ENCODE measurements at regions not wholly inside any gene's neighbourhood (a gene's known extent, or its start where the extent isn't known, plus 50 kb on each side); places are given as distances from the start of the nearest gene placed in this dataset.

DNA sequence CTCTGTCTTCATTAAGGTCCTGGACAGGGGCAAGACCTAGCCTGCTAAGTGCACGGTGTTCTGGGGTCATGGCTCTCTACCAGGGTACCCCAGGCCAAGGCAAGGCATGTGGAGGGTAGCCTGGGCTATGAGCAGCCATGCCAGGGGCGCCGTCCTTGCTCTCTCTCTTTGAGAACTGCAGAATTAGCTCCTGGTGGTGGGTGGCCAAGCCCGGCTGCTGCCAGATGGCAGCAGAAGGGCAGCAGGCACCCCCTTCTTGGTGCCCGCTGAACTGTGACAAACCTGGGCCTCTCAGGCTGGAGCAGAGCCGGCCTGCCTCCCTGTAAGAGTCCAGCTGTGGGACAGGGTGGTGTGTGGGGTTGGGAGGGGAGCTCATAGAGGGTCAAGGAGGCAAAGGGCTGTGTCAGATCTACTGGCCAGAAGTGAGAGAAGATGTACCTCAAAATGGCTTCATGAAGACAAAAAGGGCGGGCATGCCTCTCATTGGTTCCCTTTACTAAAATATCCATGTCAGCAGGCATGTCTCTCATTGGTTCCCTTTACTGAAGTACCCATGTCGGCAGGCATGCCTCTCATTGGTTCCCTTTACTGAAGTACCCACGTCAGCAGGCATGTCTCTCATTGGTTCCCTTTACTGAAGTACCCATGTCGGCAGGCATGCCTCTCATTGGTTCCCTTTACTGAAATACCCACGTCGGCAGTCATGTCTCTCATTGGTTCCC lies 81.7 kb upstream of the SDK2 start:
- no peaks in the 10 kb centered on the region for H3K36me3 Mint-ChIP-seq

DNA sequence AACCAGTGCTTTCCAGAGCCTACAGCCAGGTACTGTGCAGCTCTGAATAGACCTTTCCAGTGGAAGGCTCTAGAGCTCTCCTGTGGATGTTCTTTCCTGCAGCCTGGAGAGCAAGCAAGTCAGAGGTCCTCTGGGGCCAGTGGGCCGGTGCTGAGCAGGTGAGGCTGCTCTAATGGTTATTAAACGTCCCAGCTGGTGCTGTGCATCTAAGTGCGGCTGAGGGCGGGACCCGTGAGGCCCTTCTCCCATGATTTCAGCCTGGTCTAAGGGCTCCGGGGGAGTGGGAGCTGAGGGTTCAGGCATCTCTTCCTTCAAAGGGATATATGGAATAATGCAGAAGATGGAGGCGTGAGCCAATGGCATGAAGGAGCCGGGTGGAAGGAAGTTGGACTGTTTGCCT lies 83.7 kb upstream of the SDK2 start:
- no peak overlapping the region for H3K9ac ChIP-seq
- H3K9me3 Mint-ChIP-seq = peaks cover 21% of the 10 kb centered on the region
- H3K27me3 Mint-ChIP-seq (ENCODE audit: insufficient read depth, low read depth) = peaks cover 18% of the 10 kb centered on the region
- H3K4me2 ChIP-seq = no peak overlapping the region
- no peak overlapping the region for H3K4me3 ChIP-seq
- H3K9me3 ChIP-seq (ENCODE audit: low read depth) = no peaks in the 10 kb centered on the region
- peaks cover 10% of the 10 kb centered on the region for H3K4me1 Mint-ChIP-seq
- H3F3A ChIP-seq (ENCODE audit: low read depth) = no peaks in the 10 kb centered on the region
- no peaks in the 10 kb centered on the region for H3K4me1 ChIP-seq
- no peak overlapping the region for H3K4me3 Mint-ChIP-seq
- no peaks in the 10 kb centered on the region for H3K27me3 ChIP-seq
- no peaks in the 10 kb centered on the region for H3K36me3 Mint-ChIP-seq
- DNase-seq (ENCODE audit: low spot score) = no peak
- no peak overlapping the region for H3K27ac ChIP-seq
- TF ChIP-seq EZH2phosphoT487 (IDR thresholded peaks at IDR 0.05) (no peak), EZH2 (IDR thresholded peaks at IDR 0.05) (no peak)
- TF ChIP-seq, protein P1, sequence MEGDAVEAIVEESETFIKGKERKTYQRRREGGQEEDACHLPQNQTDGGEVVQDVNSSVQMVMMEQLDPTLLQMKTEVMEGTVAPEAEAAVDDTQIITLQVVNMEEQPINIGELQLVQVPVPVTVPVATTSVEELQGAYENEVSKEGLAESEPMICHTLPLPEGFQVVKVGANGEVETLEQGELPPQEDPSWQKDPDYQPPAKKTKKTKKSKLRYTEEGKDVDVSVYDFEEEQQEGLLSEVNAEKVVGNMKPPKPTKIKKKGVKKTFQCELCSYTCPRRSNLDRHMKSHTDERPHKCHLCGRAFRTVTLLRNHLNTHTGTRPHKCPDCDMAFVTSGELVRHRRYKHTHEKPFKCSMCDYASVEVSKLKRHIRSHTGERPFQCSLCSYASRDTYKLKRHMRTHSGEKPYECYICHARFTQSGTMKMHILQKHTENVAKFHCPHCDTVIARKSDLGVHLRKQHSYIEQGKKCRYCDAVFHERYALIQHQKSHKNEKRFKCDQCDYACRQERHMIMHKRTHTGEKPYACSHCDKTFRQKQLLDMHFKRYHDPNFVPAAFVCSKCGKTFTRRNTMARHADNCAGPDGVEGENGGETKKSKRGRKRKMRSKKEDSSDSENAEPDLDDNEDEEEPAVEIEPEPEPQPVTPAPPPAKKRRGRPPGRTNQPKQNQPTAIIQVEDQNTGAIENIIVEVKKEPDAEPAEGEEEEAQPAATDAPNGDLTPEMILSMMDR (IDR thresholded peaks at IDR 0.05) = no peak
- no peaks in the 10 kb centered on the region for H3K36me3 ChIP-seq
- no peaks in the 10 kb centered on the region for H4K20me1 ChIP-seq (ENCODE audit: low read depth)
- H2AFZ ChIP-seq (replicated peaks) = no peak overlapping the region
- no peaks in the 10 kb centered on the region for H3K79me2 ChIP-seq (ENCODE audit: low read depth)
- no peak overlapping the region for H3K27ac Mint-ChIP-seq

More for the DNA sequence above, 81.7 kb upstream of the SDK2 start:
- Mint-ChIP-seq H3K9me3 (peaks cover 14% of the 10 kb centered on the region), H3K27ac (no peak overlapping the region), H3K4me3 (no peak overlapping the region), H3K4me1 (peaks cover 16% of the 10 kb centered on the region), H3K27me3 (ENCODE audit: insufficient read depth, low read depth) (peaks cover 12% of the 10 kb centered on the region)
- Histone ChIP-seq H3K9me3 (ENCODE audit: low read depth) (no peaks in the 10 kb centered on the region), H3K4me3 (no peak overlapping the region), H3K79me2 (ENCODE audit: low read depth) (no peaks in the 10 kb centered on the region), H3K27me3 (no peaks in the 10 kb centered on the region), H3F3A (ENCODE audit: low read depth) (no peaks in the 10 kb centered on the region), H3K4me1 (peaks cover under 1% of the 10 kb centered on the region), H2AFZ (replicated peaks) (no peak overlapping the region), H3K27ac (no peak overlapping the region), H3K9ac (no peak overlapping the region), H3K4me2 (no peak overlapping the region), H4K20me1 (ENCODE audit: low read depth) (no peaks in the 10 kb centered on the region), H3K36me3 (no peaks in the 10 kb centered on the region)
- no peak for TF ChIP-seq EZH2 (IDR thresholded peaks at IDR 0.05)
- no peak for TF ChIP-seq EZH2phosphoT487 (IDR thresholded peaks at IDR 0.05)
- DNase-seq (ENCODE audit: low spot score) = no peak

DNA sequence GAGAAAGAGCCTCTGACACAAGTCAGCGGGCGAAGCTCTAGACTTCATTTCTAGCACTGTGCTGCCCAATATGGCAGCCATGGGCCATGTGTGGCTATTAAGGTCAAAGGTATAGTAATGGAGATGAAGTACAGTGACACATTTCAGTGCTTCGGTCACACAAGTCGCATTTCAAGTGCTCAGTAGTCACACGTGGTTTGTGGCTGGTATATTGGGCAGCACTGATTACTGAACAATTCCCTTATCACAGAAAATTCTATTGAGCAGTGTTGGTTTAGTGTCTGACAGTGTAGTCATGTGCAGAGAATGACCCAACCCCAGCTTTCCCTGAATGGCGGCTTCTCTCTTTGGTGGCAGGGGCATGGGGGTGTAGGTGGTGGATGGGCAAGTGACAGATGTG lies 84.9 kb upstream of the SDK2 start:
- H4K20me1 ChIP-seq (ENCODE audit: low read depth) = no peaks in the 10 kb centered on the region
- TF ChIP-seq EZH2 (IDR thresholded peaks at IDR 0.05) = no peak
- TF ChIP-seq EZH2phosphoT487 (IDR thresholded peaks at IDR 0.05) = no peak
- TF ChIP-seq, protein P1 (IDR thresholded peaks at IDR 0.05) = no peak
- peaks cover 16% of the 10 kb centered on the region for H3K27me3 Mint-ChIP-seq (ENCODE audit: insufficient read depth, low read depth)
- no peak overlapping the region for H3K9ac ChIP-seq
- peaks cover 22% of the 10 kb centered on the region for H3K9me3 Mint-ChIP-seq
- no peaks in the 10 kb centered on the region for H3K9me3 ChIP-seq (ENCODE audit: low read depth)
- H3K4me3 Mint-ChIP-seq = no peak overlapping the region
- no peak overlapping the region for H3K27ac ChIP-seq
- no peak overlapping the region for H3K4me3 ChIP-seq
- H3K27me3 ChIP-seq = no peaks in the 10 kb centered on the region
- H3K27ac Mint-ChIP-seq = no peak overlapping the region
- peaks cover 10% of the 10 kb centered on the region for H3K4me1 Mint-ChIP-seq
- no peaks in the 10 kb centered on the region for H3K36me3 ChIP-seq
- H3K79me2 ChIP-seq (ENCODE audit: low read depth) = no peaks in the 10 kb centered on the region
- no peaks in the 10 kb centered on the region for H3K36me3 Mint-ChIP-seq
- DNase-seq (ENCODE audit: low spot score) = no peak
- H2AFZ ChIP-seq (replicated peaks) = no peak overlapping the region
- no peaks in the 10 kb centered on the region for H3F3A ChIP-seq (ENCODE audit: low read depth)
- H3K4me1 ChIP-seq = no peaks in the 10 kb centered on the region
- no peak overlapping the region for H3K4me2 ChIP-seq

DNA sequence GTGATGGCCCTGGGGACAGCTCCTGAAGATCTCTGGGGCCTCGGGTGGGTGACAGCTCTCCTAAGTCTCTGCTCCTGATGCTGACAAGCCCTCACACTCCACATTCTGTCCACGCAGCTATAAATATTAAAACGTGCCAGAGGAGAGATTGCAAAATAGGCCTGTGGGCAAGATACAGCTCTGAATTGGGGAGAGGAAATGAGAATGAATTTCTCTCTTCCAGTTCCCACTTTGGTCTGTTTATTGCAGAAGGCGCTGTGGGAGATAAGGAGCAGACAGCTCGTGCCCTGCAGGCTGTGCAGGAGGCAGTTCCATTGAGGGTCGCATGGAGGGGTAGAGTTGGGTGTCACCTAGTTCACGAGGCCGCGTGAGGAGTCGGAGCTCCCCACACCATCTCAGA lies 87.5 kb upstream of the SDK2 start:
- DNase-seq (ENCODE audit: low spot score) = no peak
- Mint-ChIP-seq H3K4me1 (peaks cover 8% of the 10 kb centered on the region), H3K4me3 (no peak overlapping the region), H3K36me3 (no peaks in the 10 kb centered on the region), H3K9me3 (peaks cover 22% of the 10 kb centered on the region), H3K27ac (no peak overlapping the region), H3K27me3 (ENCODE audit: insufficient read depth, low read depth) (peaks cover 14% of the 10 kb centered on the region)
- H3K4me1 ChIP-seq = no peaks in the 10 kb centered on the region
- no peak overlapping the region for H3K4me3 ChIP-seq
- H3K36me3 ChIP-seq = no peaks in the 10 kb centered on the region
- H4K20me1 ChIP-seq (ENCODE audit: low read depth) = no peaks in the 10 kb centered on the region
- H3K9me3 ChIP-seq (ENCODE audit: low read depth) = no peaks in the 10 kb centered on the region
- no peak overlapping the region for H3K9ac ChIP-seq
- no peak overlapping the region for H2AFZ ChIP-seq (replicated peaks)
- H3K4me2 ChIP-seq = no peak overlapping the region
- no peaks in the 10 kb centered on the region for H3F3A ChIP-seq (ENCODE audit: low read depth)
- TF ChIP-seq EZH2phosphoT487 (IDR thresholded peaks at IDR 0.05) (no peak), EZH2 (IDR thresholded peaks at IDR 0.05) (no peak)
- TF ChIP-seq, protein P1 (IDR thresholded peaks at IDR 0.05) = no peak
- H3K27ac ChIP-seq = no peak overlapping the region
- H3K27me3 ChIP-seq = no peaks in the 10 kb centered on the region
- no peaks in the 10 kb centered on the region for H3K79me2 ChIP-seq (ENCODE audit: low read depth)

All from neural progenitor cell (in vitro differentiated cells).